Esophagus squamous epithelium (tissue), 5 donors: ENCODE measurements at regions not wholly inside any gene's neighbourhood (a gene's known extent, or its start where the extent isn't known, plus 50 kb on each side); places are given as distances from the start of the nearest gene placed in this dataset.
"Not testable (repeated sequence)": the region's sequence is repeated elsewhere in the genome, so short reads cannot be mapped to it uniquely, and the experiment has no call there.

Source experiments
- DNase-seq: peaks from one replicate; lab custom pipeline; 2025; lab: John Stamatoyannopoulos, UW
- H3K27ac ChIP-seq, 4 donors: fragments of 200-600 bp; sonication (generic); one replicate each; pipeline ENCODE4 v1.5.1; 2016 to 2019; ENCODE audit warnings: mild to moderate bottlenecking in 1 of 4
- H3K27me3 ChIP-seq, 4 donors: fragments of 200-600 bp; sonication (generic); 1 replicate in 3 of 4; 2 replicates in 1 of 4; pipeline versions ENCODE4 v1.5.1 to v1.6.0; 2017 to 2021; ENCODE audit warnings: antibody characterized with exemption in 1 of 4
- H3K36me3 ChIP-seq, 3 donors: fragments of 200-600 bp; sonication (generic); one replicate each; pipeline ENCODE4 v1.5.1; 2016 to 2019
- H3K4me1 ChIP-seq, 3 donors: fragments of 200-600 bp; sonication (generic); one replicate each; pipeline ENCODE4 v1.5.1; 2017 to 2019
- H3K4me3 ChIP-seq, 4 donors: fragments of 200-600 bp; sonication (generic); 1 replicate in 3 of 4; 2 replicates in 1 of 4; pipeline ENCODE4 v1.5.1; 2016 to 2019; ENCODE audit warnings: mild to moderate bottlenecking in 2 of 4, moderate library complexity in 1 of 4
- H3K9me3 ChIP-seq, 3 donors: fragments of 200-600 bp; sonication (generic); one replicate each; pipeline ENCODE4 v1.5.1; 2016 to 2019
- POLR2A ChIP-seq, 4 donors: fragments of 450-650 bp; IDR thresholded peaks; one replicate each; pipeline ENCODE4 v1.6.1; 2017; ENCODE audit warnings: antibody characterized with exemption in 4 of 4, mild to moderate bottlenecking in 4 of 4, moderate library complexity in 3 of 4
- WGBS, 2 donors: methylation state at CpG; one replicate each; pipeline ENCODE4 v1.1.5; 2018; 5-methylcytosine and 5-hydroxymethylcytosine counted together
- intact Hi-C: fragments of 100-400 bp; cut with DNase I; formaldehyde crosslinking; loops from one replicate; pipeline ENCODE4 v1.15.0; 2022
- TF ChIP-seq, protein P1 (sequence below), 6 experiments: fragments of 450-650 bp in 4 of 6; fragments of 200-600 bp in 2 of 6; sonication (generic) in 2 of 6; IDR thresholded peaks; one replicate each; pipeline ENCODE4 v1.5.1; 2016 to 2019; ENCODE audit warnings: antibody characterized with exemption in 6 of 6, mild to moderate bottlenecking in 4 of 6, moderate library complexity in 4 of 6
- donor health status: DM: yes; HTN: yes; CAD: no.

DNA sequence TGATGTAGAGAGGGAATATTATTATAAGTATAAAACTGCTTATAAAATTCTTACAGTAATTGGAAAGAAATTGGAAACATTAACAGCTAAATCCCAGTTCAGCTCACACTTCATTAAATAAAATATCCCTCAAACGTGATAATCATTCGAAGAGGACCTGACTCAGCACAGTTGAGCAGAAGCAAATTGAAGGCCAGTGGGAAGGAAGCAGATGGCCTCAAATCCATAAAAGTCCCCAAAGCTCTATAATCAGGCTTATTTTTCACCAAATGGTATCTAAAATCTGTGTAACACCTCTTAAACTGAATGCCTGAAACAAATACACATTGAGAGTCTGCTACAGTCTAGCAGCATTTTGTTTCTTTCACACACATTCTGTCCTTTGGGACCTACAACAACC, 106.8 kb downstream of the TENT5C start:
- WGBS, 2 donors: 69 to 84% methylated on average over 2 of the region's 2 CpGs
- DNase-seq: no peak
- no peak for TF ChIP-seq POLR2A (IDR thresholded peaks at IDR 0.05)
- no peaks in the 10 kb centered on the region for H3K36me3 ChIP-seq
- H3K27me3 ChIP-seq: no peaks in the 10 kb centered on the region
- no peak overlapping the region for H3K27ac ChIP-seq
- H3K4me3 ChIP-seq: no peak overlapping the region
- H3K9me3 ChIP-seq: no peaks in the 10 kb centered on the region
- intact Hi-C loops: no loop called here
- no peaks in the 10 kb centered on the region for H3K4me1 ChIP-seq

DNA sequence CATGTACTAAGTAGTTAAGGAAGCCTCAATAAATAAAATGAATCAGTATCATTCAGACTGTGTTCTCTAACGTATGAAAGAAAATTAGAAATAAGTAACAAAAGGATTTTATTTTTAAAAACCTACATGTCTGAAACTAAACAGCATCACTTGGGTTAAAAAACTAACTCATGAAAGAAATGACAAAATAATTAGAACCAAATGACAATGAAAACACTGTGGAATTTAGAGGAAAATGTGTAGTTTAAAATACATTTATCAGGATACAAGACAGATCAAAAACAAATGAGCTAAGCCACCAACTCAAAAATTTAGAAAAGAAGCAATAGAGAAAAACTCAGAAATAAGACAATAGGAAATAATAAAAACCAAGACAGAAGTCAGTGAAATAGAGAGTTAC, 108.7 kb downstream of the TENT5C start:
- intact Hi-C loops: no loop called here
- WGBS, 2 donors: 57 to 76% methylated on average over 1 of the region's 1 CpG

DNA sequence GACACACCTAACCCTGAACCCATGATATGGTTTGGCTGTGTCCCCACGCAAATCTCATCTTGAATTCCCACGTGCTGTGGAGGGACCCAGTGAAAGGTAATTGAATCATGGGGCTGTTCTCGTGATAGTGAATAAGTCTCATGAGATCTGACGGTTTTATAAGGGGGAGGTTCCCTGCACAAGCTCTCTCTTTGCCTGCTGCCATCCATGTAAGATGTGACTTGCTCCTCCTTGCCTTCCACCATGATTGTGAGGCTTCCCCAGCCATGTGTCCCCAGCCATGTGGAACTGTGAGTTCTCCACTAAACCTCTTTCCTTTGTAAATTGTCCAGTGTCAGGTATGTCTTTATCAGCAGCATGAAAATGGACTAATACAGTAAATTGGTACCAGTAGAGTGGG, 110.2 kb downstream of the TENT5C start:
- H3K36me3 ChIP-seq, H3K4me1 ChIP-seq, H3K27ac ChIP-seq, H3K27me3 ChIP-seq, intact Hi-C loops, H3K4me3 ChIP-seq, H3K9me3 ChIP-seq, DNase-seq: not testable (repeated sequence)
- 62 to 88% methylated on average over 2 to 4 of the region's 4 CpGs for WGBS, 2 donors

More for the DNA sequence above, 108.7 kb downstream of the TENT5C start:
- no peaks in the 10 kb centered on the region for H3K9me3 ChIP-seq
- H3K36me3 ChIP-seq: no peaks in the 10 kb centered on the region
- no peaks in the 10 kb centered on the region for H3K4me1 ChIP-seq
- H3K4me3 ChIP-seq: no peak overlapping the region
- H3K27me3 ChIP-seq: no peaks in the 10 kb centered on the region
- no peak for TF ChIP-seq POLR2A (IDR thresholded peaks at IDR 0.05)
- TF ChIP-seq, protein P1, sequence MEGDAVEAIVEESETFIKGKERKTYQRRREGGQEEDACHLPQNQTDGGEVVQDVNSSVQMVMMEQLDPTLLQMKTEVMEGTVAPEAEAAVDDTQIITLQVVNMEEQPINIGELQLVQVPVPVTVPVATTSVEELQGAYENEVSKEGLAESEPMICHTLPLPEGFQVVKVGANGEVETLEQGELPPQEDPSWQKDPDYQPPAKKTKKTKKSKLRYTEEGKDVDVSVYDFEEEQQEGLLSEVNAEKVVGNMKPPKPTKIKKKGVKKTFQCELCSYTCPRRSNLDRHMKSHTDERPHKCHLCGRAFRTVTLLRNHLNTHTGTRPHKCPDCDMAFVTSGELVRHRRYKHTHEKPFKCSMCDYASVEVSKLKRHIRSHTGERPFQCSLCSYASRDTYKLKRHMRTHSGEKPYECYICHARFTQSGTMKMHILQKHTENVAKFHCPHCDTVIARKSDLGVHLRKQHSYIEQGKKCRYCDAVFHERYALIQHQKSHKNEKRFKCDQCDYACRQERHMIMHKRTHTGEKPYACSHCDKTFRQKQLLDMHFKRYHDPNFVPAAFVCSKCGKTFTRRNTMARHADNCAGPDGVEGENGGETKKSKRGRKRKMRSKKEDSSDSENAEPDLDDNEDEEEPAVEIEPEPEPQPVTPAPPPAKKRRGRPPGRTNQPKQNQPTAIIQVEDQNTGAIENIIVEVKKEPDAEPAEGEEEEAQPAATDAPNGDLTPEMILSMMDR (IDR thresholded peaks at IDR 0.05): no peak
- no peak overlapping the region for H3K27ac ChIP-seq
- DNase-seq: no peak

DNA sequence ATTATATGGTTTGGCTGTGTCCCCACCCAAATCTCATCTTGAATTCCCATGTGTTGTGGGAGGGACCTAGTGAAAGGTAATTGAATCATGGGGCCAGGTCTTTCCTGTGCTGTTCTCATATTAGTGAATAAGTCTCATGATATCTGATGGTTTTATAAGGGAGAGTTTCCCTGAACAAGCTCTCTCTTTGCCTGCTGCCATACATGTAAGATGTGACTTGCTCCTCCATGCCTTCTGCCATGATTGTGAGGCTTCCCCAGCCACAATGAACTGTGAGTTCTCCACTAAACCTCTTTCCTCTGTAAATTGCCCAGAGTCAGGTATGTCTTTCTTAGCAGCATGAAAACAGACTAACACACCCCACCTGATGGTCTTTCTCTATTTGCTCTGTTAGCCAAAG, 112.1 kb downstream of the TENT5C start:
- H3K27me3 ChIP-seq, H3K9me3 ChIP-seq, intact Hi-C loops, DNase-seq, H3K27ac ChIP-seq, H3K36me3 ChIP-seq, H3K4me3 ChIP-seq, H3K4me1 ChIP-seq: not testable (repeated sequence)

DNA sequence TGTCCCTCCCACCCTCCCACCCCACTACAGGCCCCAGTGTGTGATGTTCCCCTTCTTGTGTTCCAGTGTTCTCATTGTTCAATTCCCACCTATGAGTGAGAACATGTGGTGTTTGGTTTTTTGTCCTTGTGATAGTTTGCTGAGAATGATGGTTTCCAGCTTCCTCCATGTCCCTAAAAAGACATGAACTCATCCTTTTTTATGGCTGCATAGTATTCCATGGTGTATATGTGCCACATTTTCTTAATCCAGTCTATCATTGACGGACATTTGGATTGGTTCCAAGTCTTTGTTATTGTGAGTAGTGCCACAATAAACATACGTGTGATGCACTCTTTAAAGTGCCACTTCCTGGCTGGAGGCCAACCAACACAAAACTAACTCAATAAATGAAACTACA, 112.7 kb downstream of the TENT5C start:
- WGBS, 2 donors: 51 to 57% methylated on average over 2 of the region's 2 CpGs
- H3K4me3 ChIP-seq, H3K27me3 ChIP-seq, DNase-seq, H3K27ac ChIP-seq, H3K9me3 ChIP-seq, H3K36me3 ChIP-seq, intact Hi-C loops, H3K4me1 ChIP-seq: not testable (repeated sequence)

DNA sequence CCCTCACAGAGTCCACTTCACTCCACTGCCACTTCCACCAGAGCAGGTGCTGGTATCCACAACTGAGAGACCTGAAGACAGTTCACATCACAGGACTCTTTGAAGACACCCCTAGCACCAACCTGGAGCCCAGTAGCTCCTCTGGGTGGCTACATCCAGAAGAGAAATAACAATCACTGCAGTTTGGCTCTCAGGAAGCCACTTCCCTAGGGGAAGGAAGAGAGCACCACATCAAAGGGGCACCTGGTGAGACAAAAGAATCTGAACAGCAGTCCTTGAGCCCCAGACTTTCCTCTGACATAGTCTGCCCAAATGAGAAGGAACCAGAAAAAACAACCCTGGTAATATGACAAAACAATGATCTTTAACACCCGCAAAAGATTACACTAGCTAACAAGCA, 113.2 kb downstream of the TENT5C start:
- peaks cover 0 to 9% (median 0%) of the 10 kb centered on the region in 3 donors for H3K9me3 ChIP-seq
- 86 to 87% methylated on average over 1 of the region's 1 CpG for WGBS, 2 donors
- no peak overlapping the region for H3K4me3 ChIP-seq
- no peaks in the 10 kb centered on the region for H3K27me3 ChIP-seq
- intact Hi-C loops: no loop called here
- TF ChIP-seq, protein P1 (IDR thresholded peaks at IDR 0.05): no peak
- no peak for TF ChIP-seq POLR2A (IDR thresholded peaks at IDR 0.05)
- no peak for DNase-seq
- no peak overlapping the region for H3K27ac ChIP-seq
- no peaks in the 10 kb centered on the region for H3K36me3 ChIP-seq
- no peaks in the 10 kb centered on the region for H3K4me1 ChIP-seq

DNA sequence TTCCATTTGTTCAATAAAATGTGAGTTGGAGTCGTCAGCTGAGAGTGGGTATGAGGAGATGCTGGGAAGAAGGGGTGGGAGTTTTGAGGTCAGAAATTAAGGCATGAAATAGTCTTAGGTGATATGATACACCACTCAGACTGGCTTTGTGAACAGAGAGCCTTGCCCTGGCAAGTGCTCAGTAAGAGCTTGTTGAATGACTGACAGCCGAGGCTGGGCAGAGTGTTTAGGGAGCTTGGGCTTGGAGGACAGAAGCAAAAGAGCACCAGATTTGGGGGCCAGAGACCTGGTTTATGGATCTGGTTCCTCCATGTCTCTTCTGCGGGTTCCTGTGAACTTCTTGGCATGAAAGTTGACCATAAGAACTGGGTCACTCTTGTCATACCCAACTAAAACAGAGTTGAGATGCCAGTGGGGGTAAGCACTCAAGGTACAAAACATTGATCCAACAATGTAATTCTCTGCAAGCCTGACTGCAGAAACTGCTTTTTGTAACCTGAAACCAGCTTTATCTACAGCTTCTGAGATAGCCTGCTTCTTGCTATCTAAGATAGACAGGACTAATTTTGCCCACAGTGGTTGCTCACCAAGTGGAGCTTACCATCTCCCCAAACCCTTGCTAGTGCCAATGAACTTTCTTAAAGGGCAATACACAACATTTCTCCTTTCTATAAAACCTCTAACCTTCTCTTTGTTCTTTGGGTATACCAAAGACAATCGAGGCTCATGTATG, 126.4 kb downstream of the TENT5C start:
- Histone ChIP-seq H3K4me3 (no peak overlapping the region), H3K9me3 (peaks cover 0 to 4% (median 0%) of the 10 kb centered on the region in 3 donors), H3K27me3 (no peaks in the 10 kb centered on the region), H3K4me1 (peaks cover 0 to 12% (median 4%) of the 10 kb centered on the region in 3 donors), H3K36me3 (no peaks in the 10 kb centered on the region), H3K27ac (no peak overlapping the region)
- intact Hi-C loops: no loop called here
- WGBS, 2 donors: 85 to 92% methylated on average over 4 of the region's 4 CpGs
- DNase-seq: no peak
- TF ChIP-seq POLR2A (IDR thresholded peaks at IDR 0.05): no peak

DNA sequence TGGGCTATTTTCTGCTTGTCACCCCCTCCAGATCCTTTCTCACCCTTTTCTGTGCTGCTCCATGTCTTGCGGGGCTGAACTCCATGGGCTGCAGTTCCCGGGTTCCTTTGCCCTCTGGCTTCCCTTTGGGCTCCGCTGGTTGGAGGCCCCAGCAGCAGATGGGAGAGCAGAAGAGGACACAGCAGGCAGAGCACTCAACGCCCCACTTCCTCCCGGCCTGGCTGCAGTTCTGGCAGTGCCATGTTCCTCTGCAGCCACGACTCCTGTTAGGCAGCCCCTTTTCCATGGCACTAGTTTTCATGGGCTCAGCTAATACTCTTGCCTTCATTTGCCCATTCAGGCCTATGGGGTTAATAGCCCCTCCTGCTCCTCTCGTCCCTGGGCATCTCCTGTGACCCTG, 127.1 kb downstream of the TENT5C start:
- Histone ChIP-seq H3K36me3 (no peaks in the 10 kb centered on the region), H3K4me1 (peaks cover 0 to 12% (median 4%) of the 10 kb centered on the region in 3 donors), H3K27me3 (no peaks in the 10 kb centered on the region), H3K9me3 (peaks cover 0 to 4% (median 0%) of the 10 kb centered on the region in 3 donors), H3K27ac (no peak overlapping the region), H3K4me3 (no peak overlapping the region)
- no peak for DNase-seq
- intact Hi-C loops: no loop called here
- TF ChIP-seq POLR2A (IDR thresholded peaks at IDR 0.05): no peak
- TF ChIP-seq, protein P1 (IDR thresholded peaks at IDR 0.05): no peak
- 83 to 89% methylated on average over 4 to 7 of the region's 7 CpGs for WGBS, 2 donors
